Tibial nerve (tissue), 4 donors: ENCODE measurements at regions not wholly inside any gene's neighbourhood (a gene's known extent, or its start where the extent isn't known, plus 50 kb on each side); places are given as distances from the start of the nearest gene placed in this dataset.
"Not testable (repeated sequence)": the region's sequence is repeated elsewhere in the genome, so short reads cannot be mapped to it uniquely, and the experiment has no call there.

Experiments used
- DNase-seq, 2 donors: peaks; one replicate each; pipeline ENCODE4 v3.0.0-alpha.2; 2019; ENCODE audit warnings: low spot score in 2 of 2
- H3K27ac ChIP-seq, 4 donors: fragments of 200-600 bp; sonication (generic) in 3 of 4; one replicate each; pipeline ENCODE4 v1.5.1; 2017 to 2019; ENCODE audit warnings: mild to moderate bottlenecking in 1 of 4
- H3K27me3 ChIP-seq, 2 donors: fragments of 200-600 bp; sonication (generic) in 1 of 2; one replicate each; pipeline versions ENCODE4 v1.5.1 to v1.6.0; 2017 to 2019
- H3K36me3 ChIP-seq, 3 donors: fragments of 200-600 bp; sonication (generic); one replicate each; pipeline ENCODE4 v1.5.1; 2018 to 2019
- H3K4me1 ChIP-seq, 4 donors: fragments of 200-600 bp; sonication (generic) in 3 of 4; one replicate each; pipeline ENCODE4 v1.5.1; 2017 to 2019
- H3K4me3 ChIP-seq, 4 donors: fragments of 200-600 bp; sonication (generic) in 3 of 4; one replicate each; pipeline ENCODE4 v1.5.1; 2017 to 2019; ENCODE audit warnings: mild to moderate bottlenecking in 1 of 4, moderate library complexity in 1 of 4
- H3K9me3 ChIP-seq, 4 donors: fragments of 200-600 bp; sonication (generic) in 3 of 4; one replicate each; pipeline ENCODE4 v1.5.1; 2017 to 2019
- CTCF ChIP-seq, 5 experiments: fragments of 200-600 bp in 3 of 5; fragments of 450-650 bp in 2 of 5; sonication (generic) in 3 of 5; IDR thresholded peaks; one replicate each; pipeline ENCODE4 v1.5.1; 2016 to 2019; ENCODE audit warnings: antibody characterized with exemption in 5 of 5, mild to moderate bottlenecking in 3 of 5, moderate library complexity in 2 of 5
- EP300 ChIP-seq, 2 donors: sonication (generic); formaldehyde crosslinking; IDR thresholded peaks; one replicate each; pipeline ENCODE4 v1.6.1; 2017; ENCODE audit warnings: antibody characterized with exemption in 2 of 2, mild to moderate bottlenecking in 1 of 2
- POLR2A ChIP-seq, 2 donors: fragments of 450-650 bp; IDR thresholded peaks; one replicate each; pipeline ENCODE4 v1.6.1; 2017; ENCODE audit warnings: antibody characterized with exemption in 2 of 2, mild to moderate bottlenecking in 2 of 2, moderate library complexity in 2 of 2
- WGBS, 2 donors: methylation state at CpG; one replicate each; pipeline ENCODE4 v1.1.5; 2018; 5-methylcytosine and 5-hydroxymethylcytosine counted together

- WGBS, 2 donors = 92 to 94% methylated on average over 2 of the region's 2 CpGs
- no peak for TF ChIP-seq EP300 (IDR thresholded peaks at IDR 0.05)
- no peak for TF ChIP-seq CTCF (IDR thresholded peaks at IDR 0.05)
- no peak for TF ChIP-seq POLR2A (IDR thresholded peaks at IDR 0.05)
- no peaks in the 10 kb centered on the region for H3K27me3 ChIP-seq
- no peaks in the 10 kb centered on the region for H3K36me3 ChIP-seq
- no peak overlapping the region for H3K4me3 ChIP-seq
- no peak for DNase-seq
- H3K4me1 ChIP-seq = no peaks in the 10 kb centered on the region
- peaks cover 0 to 37% (median 2%) of the 10 kb centered on the region in 4 donors for H3K9me3 ChIP-seq
- H3K27ac ChIP-seq = no peak overlapping the region
Measured at GRCh38 chr7:42560866-42561265, 323.9 kb upstream of the GLI3 start.

GRCh38 chr7:42554932-42555331 lies 317.9 kb upstream of the GLI3 start:
- H3K27me3 ChIP-seq, H3K4me1 ChIP-seq, DNase-seq, H3K27ac ChIP-seq, H3K4me3 ChIP-seq, H3K36me3 ChIP-seq: not testable (repeated sequence)
- WGBS, 2 donors = 90 to 96% methylated on average over 2 of the region's 2 CpGs
- peaks cover 0 to 32% (median 0%) of the 10 kb centered on the region in 4 donors for H3K9me3 ChIP-seq

- Histone ChIP-seq H3K9me3 (peaks cover 0 to 32% (median 0%) of the 10 kb centered on the region in 4 donors), H3K36me3 (no peaks in the 10 kb centered on the region), H3K27me3 (no peaks in the 10 kb centered on the region), H3K4me1 (no peaks in the 10 kb centered on the region), H3K4me3 (no peak overlapping the region), H3K27ac (no peak overlapping the region)
- DNase-seq = no peak
- TF ChIP-seq CTCF (IDR thresholded peaks at IDR 0.05) (no peak), EP300 (IDR thresholded peaks at IDR 0.05) (no peak), POLR2A (IDR thresholded peaks at IDR 0.05) (no peak)
Measured at GRCh38 chr7:42552227-42552626, 315.2 kb upstream of the GLI3 start.

- H3K27ac ChIP-seq = no peak overlapping the region
- no peak for DNase-seq
- no peak for TF ChIP-seq CTCF (IDR thresholded peaks at IDR 0.05)
- no peak for TF ChIP-seq POLR2A (IDR thresholded peaks at IDR 0.05)
- TF ChIP-seq EP300 (IDR thresholded peaks at IDR 0.05) = no peak
- no peaks in the 10 kb centered on the region for H3K36me3 ChIP-seq
- peaks cover 0 to 29% (median 0%) of the 10 kb centered on the region in 4 donors for H3K9me3 ChIP-seq
- no peaks in the 10 kb centered on the region for H3K27me3 ChIP-seq
- no peak overlapping the region for H3K4me3 ChIP-seq
- no peaks in the 10 kb centered on the region for H3K4me1 ChIP-seq
Measured at GRCh38 chr7:42550706-42551470, 313.9 kb upstream of the GLI3 start.

- Histone ChIP-seq H3K27ac (no peak overlapping the region), H3K4me1 (no peaks in the 10 kb centered on the region), H3K27me3 (no peaks in the 10 kb centered on the region), H3K4me3 (no peak overlapping the region), H3K9me3 (peaks cover 0 to 21% (median 0%) of the 10 kb centered on the region in 4 donors), H3K36me3 (no peaks in the 10 kb centered on the region)
- no peak for DNase-seq
- 85 to 86% methylated on average over 3 of the region's 3 CpGs for WGBS, 2 donors
- no peak for TF ChIP-seq CTCF (IDR thresholded peaks at IDR 0.05)
- no peak for TF ChIP-seq EP300 (IDR thresholded peaks at IDR 0.05)
- TF ChIP-seq POLR2A (IDR thresholded peaks at IDR 0.05) = no peak
Measured at GRCh38 chr7:42549866-42550485, 313.0 kb upstream of the GLI3 start.
